Uterus (tissue), 3 donors: ENCODE measurements at regions not wholly inside any gene's neighbourhood (a gene's known extent, or its start where the extent isn't known, plus 50 kb on each side); places are given as distances from the start of the nearest gene placed in this dataset.

Source experiments
- DNase-seq, 2 donors: peaks; one replicate each; pipeline ENCODE4 v3.0.0-alpha.2; 2019 to 2020
- H3K27ac ChIP-seq, 2 donors: fragments of 200-600 bp; sonication (generic); 1 replicate in 1 of 2; 2 replicates in 1 of 2; pipeline ENCODE4 v1.5.1; 2016 to 2018
- H3K27me3 ChIP-seq, 2 donors: fragments of 200-600 bp; sonication (generic); one replicate each; pipeline ENCODE4 v1.5.1; 2018 to 2019; ENCODE audit warnings: control low read depth in 1 of 2
- H3K36me3 ChIP-seq, 2 donors: fragments of 200-600 bp; sonication (generic); one replicate each; pipeline ENCODE4 v1.5.1; 2019; ENCODE audit warnings: control low read depth in 1 of 2
- H3K4me1 ChIP-seq, 2 donors: fragments of 200-600 bp; sonication (generic); one replicate each; pipeline ENCODE4 v1.5.1; 2018 to 2019; ENCODE audit warnings: control low read depth in 1 of 2
- H3K4me3 ChIP-seq, 2 donors: fragments of 200-600 bp; sonication (generic); 1 replicate in 1 of 2; 2 replicates in 1 of 2; pipeline ENCODE4 v1.5.1; 2018 to 2019; ENCODE audit warnings: mild to moderate bottlenecking in 1 of 2
- H3K9me3 ChIP-seq, 2 donors: fragments of 200-600 bp; sonication (generic); one replicate each; pipeline ENCODE4 v1.5.1; 2019; ENCODE audit warnings: control low read depth in 1 of 2
- CTCF ChIP-seq, 4 experiments: fragments of 200-600 bp in 2 of 4; fragments of 450-650 bp in 2 of 4; sonication (generic) in 2 of 4; IDR thresholded peaks; one replicate each; pipeline ENCODE4 v1.5.1; 2016 to 2019; ENCODE audit warnings: antibody characterized with exemption in 4 of 4, mild to moderate bottlenecking in 2 of 4, moderate library complexity in 1 of 4
- POLR2A ChIP-seq, 2 donors: fragments of 450-650 bp; IDR thresholded peaks; one replicate each; pipeline ENCODE4 v1.6.1; 2016; ENCODE audit warnings: antibody characterized with exemption in 2 of 2, mild to moderate bottlenecking in 1 of 2, moderate library complexity in 1 of 2
- intact Hi-C: fragments of 100-400 bp; cut with DNase I; formaldehyde crosslinking; loops from one replicate; pipeline ENCODE4 v1.15.1; 2023; ENCODE audit warnings: low total_unique reads
- donor health status: DM: yes; HTN: yes; CAD: no.

DNA sequence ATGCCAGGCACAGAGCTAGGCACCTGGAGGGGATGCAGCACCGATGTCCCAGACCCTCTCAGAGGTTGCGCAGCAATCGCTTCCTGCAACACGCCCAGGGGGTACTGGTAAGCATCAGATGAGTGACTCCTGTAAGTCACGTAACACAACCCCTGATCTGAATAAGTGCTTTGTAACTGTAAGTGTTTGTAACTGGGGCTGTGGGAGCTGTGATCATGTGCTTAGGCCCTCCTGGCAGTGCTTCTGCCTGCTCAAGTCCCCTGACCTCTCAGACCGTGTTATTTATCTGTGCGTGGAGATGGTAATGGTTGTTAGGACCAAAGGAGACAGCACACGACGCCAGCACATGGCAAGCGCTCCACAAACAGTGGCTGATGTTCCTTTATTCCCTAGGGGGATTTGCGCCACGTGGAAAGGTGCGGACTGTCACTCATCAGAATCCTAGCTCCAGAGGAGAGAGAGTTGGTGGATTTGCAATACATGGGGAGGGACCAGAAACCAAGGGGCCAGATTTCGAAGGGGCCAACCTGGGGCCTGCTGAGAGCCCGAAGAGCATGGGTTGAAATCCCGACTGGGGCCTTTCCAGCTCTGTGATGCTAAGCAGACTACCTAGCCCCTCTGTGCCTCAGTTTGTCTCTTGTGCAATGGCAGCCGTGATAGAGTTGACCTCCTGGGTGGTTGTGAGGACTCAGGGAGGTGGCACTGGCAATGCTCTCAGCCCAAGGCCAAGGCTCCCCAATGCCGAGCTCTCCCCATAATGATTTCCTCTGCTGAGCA lies 151.8 kb downstream of the IRF8 start:
- Histone ChIP-seq H3K27me3 (no peaks in the 10 kb centered on the region), H3K4me3 (no peak overlapping the region), H3K9me3 (no peaks in the 10 kb centered on the region), H3K27ac (no peak overlapping the region), H3K4me1 (no peaks in the 10 kb centered on the region), H3K36me3 (no peaks in the 10 kb centered on the region)
- no peak for TF ChIP-seq CTCF (IDR thresholded peaks at IDR 0.05)
- TF ChIP-seq POLR2A (IDR thresholded peaks at IDR 0.05): no peak
- intact Hi-C loops: no loop called here
- no peak for DNase-seq

DNA sequence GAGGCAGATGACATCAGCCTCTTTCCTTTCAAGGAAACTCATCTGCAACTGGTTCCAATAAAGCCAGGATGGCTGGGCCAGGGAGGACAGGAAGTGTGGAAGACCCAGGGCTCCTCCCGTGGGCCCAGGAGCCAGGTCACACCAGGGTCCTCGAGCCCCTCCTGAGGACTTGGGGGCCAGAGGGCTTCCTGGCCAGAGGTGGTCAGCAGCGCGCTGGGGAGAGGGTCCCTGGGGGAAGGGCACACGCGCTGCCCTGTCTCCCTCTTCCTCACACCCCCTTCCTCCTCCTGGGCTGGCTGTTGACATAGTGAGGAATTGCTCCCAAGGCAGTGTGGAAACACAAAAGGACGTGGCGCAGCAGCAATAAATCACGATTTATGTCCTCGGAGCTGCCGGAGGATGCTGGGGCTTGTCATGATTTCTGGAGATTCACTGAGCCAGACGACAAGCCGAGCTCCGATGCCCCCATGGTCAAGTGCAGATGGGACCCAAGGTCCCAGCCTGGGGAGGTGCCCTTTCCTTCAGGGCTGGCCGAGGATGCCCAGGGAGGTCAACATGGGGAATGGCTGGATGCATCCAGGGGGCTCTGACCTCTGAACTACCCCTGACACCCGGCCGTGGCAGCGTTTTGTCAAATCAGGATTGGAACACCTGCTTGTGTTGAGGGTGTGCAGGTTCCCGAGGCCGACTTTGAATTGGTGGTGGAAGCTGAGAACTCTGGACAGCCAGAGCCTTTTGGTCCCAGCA lies 152.6 kb downstream of the IRF8 start:
- no peaks in the 10 kb centered on the region for H3K4me1 ChIP-seq
- no peaks in the 10 kb centered on the region for H3K9me3 ChIP-seq
- intact Hi-C loops: no loop called here
- DNase-seq: no peak
- no peak for TF ChIP-seq CTCF (IDR thresholded peaks at IDR 0.05)
- no peak for TF ChIP-seq POLR2A (IDR thresholded peaks at IDR 0.05)
- no peak overlapping the region for H3K4me3 ChIP-seq
- no peaks in the 10 kb centered on the region for H3K27me3 ChIP-seq
- H3K27ac ChIP-seq: no peak overlapping the region
- H3K36me3 ChIP-seq: no peaks in the 10 kb centered on the region

- no peak for DNase-seq
- H3K27ac ChIP-seq: no peak overlapping the region
- H3K9me3 ChIP-seq: no peaks in the 10 kb centered on the region
- TF ChIP-seq POLR2A (IDR thresholded peaks at IDR 0.05) (no peak), CTCF (IDR thresholded peaks at IDR 0.05) (no peak)
- no peaks in the 10 kb centered on the region for H3K4me1 ChIP-seq
- H3K4me3 ChIP-seq: no peak overlapping the region
- no peaks in the 10 kb centered on the region for H3K36me3 ChIP-seq
- intact Hi-C loops: no loop called here
- H3K27me3 ChIP-seq: no peaks in the 10 kb centered on the region
Measured at GRCh38 chr16:86052115-86052670, 153.2 kb downstream of the IRF8 start.

- no peak for TF ChIP-seq CTCF (IDR thresholded peaks at IDR 0.05)
- no peak for TF ChIP-seq POLR2A (IDR thresholded peaks at IDR 0.05)
Measured at GRCh38 chr16:86052926-86053325, 154.0 kb downstream of the IRF8 start.

More at GRCh38 chr16:86052926-86053325, 154.0 kb downstream of the IRF8 start:
- no peak overlapping the region for H3K27ac ChIP-seq
- no peaks in the 10 kb centered on the region for H3K9me3 ChIP-seq
- H3K27me3 ChIP-seq: no peaks in the 10 kb centered on the region
- DNase-seq: no peak
- H3K4me3 ChIP-seq: no peak overlapping the region
- H3K4me1 ChIP-seq: no peaks in the 10 kb centered on the region
- H3K36me3 ChIP-seq: no peaks in the 10 kb centered on the region
- intact Hi-C loops: no loop called here
